ENCODE measurements at regions not wholly inside any gene's neighbourhood (a gene's known extent, or its start where the extent isn't known, plus 50 kb on each side); places are given as distances from the start of the nearest gene placed in this dataset.

DNA sequence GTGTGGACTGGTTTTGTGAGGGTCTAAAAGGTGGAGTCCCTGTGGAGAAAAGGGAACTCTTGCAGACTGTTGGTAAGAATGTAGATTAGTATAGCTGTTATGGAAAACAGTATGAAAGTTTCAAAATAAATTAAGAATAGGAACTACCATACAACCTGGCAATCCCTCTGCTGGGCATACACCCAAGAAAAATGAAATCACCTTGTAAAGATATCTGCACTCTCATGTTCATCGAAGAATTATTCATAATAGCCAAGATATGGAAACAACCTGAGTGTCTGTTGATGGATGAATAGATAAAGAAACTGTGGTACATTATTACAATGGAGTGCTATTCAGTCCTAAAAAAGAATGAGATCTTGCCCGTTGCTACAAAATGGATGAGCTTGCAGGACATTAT, 109.6 kb downstream of the TBX19 start:
- DNase-seq: no peak
- intact Hi-C loops (cut with DNase I): no loop called here
- Histone ChIP-seq H3K27me3 (no peaks in the 10 kb centered on the region), H3K4me1 (replicated peaks in 1 of 2) (peaks cover 0 to 5% of the 10 kb centered on the region in 2 donors), H3K36me3 (replicated peaks in 1 of 2) (no peaks in the 10 kb centered on the region), H3K27ac (no peak overlapping the region), H3K9me3 (replicated peaks in 1 of 3) (no peaks in the 10 kb centered on the region), H3K4me3 (no peak overlapping the region)
- WGBS, 4 donors: 55 to 68% (median 62%) methylated on average over 2 of the region's 2 CpGs
- TF ChIP-seq POLR2A (IDR thresholded peaks at IDR 0.05): no peak
- TF ChIP-seq, protein P1, sequence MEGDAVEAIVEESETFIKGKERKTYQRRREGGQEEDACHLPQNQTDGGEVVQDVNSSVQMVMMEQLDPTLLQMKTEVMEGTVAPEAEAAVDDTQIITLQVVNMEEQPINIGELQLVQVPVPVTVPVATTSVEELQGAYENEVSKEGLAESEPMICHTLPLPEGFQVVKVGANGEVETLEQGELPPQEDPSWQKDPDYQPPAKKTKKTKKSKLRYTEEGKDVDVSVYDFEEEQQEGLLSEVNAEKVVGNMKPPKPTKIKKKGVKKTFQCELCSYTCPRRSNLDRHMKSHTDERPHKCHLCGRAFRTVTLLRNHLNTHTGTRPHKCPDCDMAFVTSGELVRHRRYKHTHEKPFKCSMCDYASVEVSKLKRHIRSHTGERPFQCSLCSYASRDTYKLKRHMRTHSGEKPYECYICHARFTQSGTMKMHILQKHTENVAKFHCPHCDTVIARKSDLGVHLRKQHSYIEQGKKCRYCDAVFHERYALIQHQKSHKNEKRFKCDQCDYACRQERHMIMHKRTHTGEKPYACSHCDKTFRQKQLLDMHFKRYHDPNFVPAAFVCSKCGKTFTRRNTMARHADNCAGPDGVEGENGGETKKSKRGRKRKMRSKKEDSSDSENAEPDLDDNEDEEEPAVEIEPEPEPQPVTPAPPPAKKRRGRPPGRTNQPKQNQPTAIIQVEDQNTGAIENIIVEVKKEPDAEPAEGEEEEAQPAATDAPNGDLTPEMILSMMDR (IDR thresholded peaks at IDR 0.05): no peak

DNA sequence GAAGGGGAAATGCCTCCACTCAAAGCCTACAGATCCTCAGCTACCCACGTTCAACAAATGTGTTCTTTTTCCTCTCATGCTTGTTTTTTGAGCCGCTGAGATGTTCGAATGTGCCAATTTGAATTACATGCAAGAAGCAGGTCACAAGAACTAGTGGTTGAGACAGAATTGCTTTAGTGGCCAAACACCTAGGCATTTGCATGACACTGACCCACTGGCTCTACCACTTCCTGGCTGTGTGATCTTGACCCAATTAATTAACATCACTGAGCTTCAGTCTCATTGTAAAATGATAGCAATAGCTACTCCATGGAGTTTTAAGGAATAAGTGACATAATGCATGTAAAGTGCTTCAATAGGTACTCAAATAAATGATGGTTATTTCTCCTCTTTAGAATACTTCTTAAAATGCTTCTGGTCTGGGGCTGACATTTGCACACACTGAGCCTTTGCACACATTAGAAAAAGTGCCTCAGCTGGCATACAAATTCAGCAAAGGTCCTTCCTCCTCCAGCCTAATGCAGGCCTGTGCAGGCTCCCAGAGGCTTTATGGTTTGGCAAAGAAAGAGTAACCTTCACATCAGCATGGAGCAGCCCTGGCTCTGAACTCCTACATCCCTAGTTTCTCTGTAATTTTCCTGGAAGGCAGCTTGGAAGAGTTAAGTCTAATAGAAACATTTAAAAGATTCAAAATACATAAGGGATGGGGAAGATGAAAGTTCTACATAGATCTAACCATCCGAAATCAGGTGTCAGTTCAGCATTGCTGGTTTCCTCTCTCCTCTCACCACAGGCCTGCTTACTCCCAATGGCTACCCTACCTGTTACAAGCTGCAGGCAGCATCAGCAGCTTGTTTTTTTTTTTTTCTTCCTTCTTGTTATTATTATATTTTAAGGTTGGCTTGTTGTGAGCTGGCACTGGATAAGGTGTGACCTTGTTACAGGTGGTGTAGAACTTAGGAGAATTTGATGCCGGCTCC, 107.4 kb downstream of the TBX19 start:
- H3K4me3 ChIP-seq: no peak overlapping the region
- no peaks in the 10 kb centered on the region for H3K27me3 ChIP-seq
- TF ChIP-seq, protein P1 (IDR thresholded peaks at IDR 0.05): no peak
- no peak for TF ChIP-seq POLR2A (IDR thresholded peaks at IDR 0.05)
- 67 to 89% (median 74%) methylated on average over 5 of the region's 5 CpGs for WGBS, 4 donors
- no peaks in the 10 kb centered on the region for H3K9me3 ChIP-seq (replicated peaks in 1 of 3)
- intact Hi-C loops (cut with DNase I): no loop called here
- H3K27ac ChIP-seq: no peak overlapping the region
- no peak for DNase-seq
- no peaks in the 10 kb centered on the region for H3K36me3 ChIP-seq (replicated peaks in 1 of 2)
- H3K4me1 ChIP-seq (replicated peaks in 1 of 2): peaks cover 0 to 5% of the 10 kb centered on the region in 2 donors

DNA sequence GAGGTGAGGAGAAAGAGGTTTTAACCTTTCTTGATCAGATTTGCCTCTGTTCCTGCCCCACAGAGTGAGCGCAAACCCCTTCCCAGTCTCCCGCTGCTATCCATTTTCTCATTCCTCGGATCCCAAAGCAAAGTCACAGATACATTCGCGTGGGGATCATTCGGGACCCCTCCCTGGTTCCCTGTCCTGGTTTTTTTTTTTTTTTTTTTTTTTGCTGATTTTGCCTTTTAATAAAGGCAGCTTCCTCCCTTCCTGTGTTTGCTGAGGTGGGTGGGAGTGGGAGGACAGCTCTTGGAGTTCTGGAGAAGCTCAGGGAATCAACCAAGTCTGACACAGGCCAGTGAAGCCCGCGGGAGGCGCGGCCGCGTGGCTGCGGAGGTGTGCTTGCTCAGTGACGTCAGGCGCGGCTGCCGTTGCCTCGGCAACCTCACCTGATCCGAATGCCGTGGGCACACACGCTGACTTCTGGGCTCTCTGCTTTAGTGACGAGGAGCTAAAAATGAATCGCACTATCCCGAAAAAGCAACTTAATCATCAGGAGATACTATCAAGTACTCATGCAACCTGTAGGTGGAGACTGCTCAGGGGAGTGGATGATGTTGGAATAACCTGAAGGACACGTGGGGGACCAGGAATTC, 106.4 kb downstream of the TBX19 start:
- H3K4me3 ChIP-seq: no peak overlapping the region
- H3K9me3 ChIP-seq (replicated peaks in 1 of 3): no peaks in the 10 kb centered on the region
- no peak for TF ChIP-seq POLR2A (IDR thresholded peaks at IDR 0.05)
- TF ChIP-seq, protein P1 (IDR thresholded peaks at IDR 0.05): no peak
- peak in 6 of 7 donors; percentile 19 to 89 (median 44) for DNase-seq
- 25 to 33% (median 29%) methylated on average over 16 to 25 of the region's 25 CpGs for WGBS, 4 donors
- no peaks in the 10 kb centered on the region for H3K36me3 ChIP-seq (replicated peaks in 1 of 2)
- H3K27ac ChIP-seq: no peak overlapping the region
- intact Hi-C loops (cut with DNase I): no loop called here
- H3K27me3 ChIP-seq: no peaks in the 10 kb centered on the region
- H3K4me1 ChIP-seq (replicated peaks in 1 of 2): peaks cover 0 to 5% of the 10 kb centered on the region in 2 donors

DNA sequence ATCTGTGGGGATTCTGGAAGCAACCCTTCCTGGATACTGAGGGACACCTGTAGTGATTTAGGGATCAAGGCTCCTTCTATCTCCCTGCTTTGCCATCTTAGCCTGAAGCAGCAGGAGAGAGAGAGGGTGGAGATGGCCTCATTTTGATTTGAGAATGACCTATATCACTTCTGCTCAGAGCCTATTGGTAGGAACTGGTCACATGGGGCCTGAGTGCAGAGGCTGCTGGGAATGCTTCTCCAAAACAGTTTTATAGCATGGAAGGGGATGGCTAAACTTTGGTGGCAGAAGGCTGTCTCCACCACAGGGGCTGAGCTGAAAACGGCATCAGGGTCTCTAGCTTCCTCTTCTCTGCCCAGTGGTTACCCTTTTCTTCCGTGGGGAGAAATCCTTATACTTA, 105.8 kb downstream of the TBX19 start:
- Histone ChIP-seq H3K9me3 (replicated peaks in 1 of 3) (no peaks in the 10 kb centered on the region), H3K27ac (no peak overlapping the region), H3K4me1 (replicated peaks in 1 of 2) (peaks cover 0 to 5% of the 10 kb centered on the region in 2 donors), H3K27me3 (no peaks in the 10 kb centered on the region), H3K4me3 (no peak overlapping the region), H3K36me3 (replicated peaks in 1 of 2) (no peaks in the 10 kb centered on the region)
- intact Hi-C loops (cut with DNase I): no loop called here
- 78 to 87% (median 81%) methylated on average over 2 of the region's 2 CpGs for WGBS, 4 donors
- DNase-seq: no peak
- TF ChIP-seq POLR2A (IDR thresholded peaks at IDR 0.05): no peak
- TF ChIP-seq, protein P1 (IDR thresholded peaks at IDR 0.05): no peak

Measured in adrenal gland (tissue), 9 donors.